Thyroid gland (tissue), 4 donors: ENCODE measurements at regions not wholly inside any gene's neighbourhood (a gene's known extent, or its start where the extent isn't known, plus 50 kb on each side); places are given as distances from the start of the nearest gene placed in this dataset.
"Not testable (repeated sequence)": the region's sequence is repeated elsewhere in the genome, so short reads cannot be mapped to it uniquely, and the experiment has no call there.

Experiments used
- DNase-seq, 2 donors: peaks; one replicate each; pipeline ENCODE4 v3.0.0-alpha.2; 2019
- H3K27ac ChIP-seq, 3 donors: fragments of 200-600 bp; sonication (generic); 1 replicate in 2 of 3; 2 replicates in 1 of 3; pipeline ENCODE4 v1.5.1; 2016 to 2019; ENCODE audit warnings: mild to moderate bottlenecking in 1 of 3, moderate library complexity in 1 of 3
- H3K27me3 ChIP-seq: fragments of 200-600 bp; sonication (generic); one replicate; pipeline ENCODE4 v1.5.1; 2019
- H3K36me3 ChIP-seq, 2 donors: fragments of 200-600 bp; sonication (generic); one replicate each; pipeline ENCODE4 v1.5.1; 2016 to 2019
- H3K4me1 ChIP-seq, 2 donors: fragments of 200-600 bp; sonication (generic); one replicate each; pipeline ENCODE4 v1.5.1; 2017 to 2019
- H3K4me3 ChIP-seq, 3 donors: fragments of 200-600 bp; sonication (generic); replicated peaks in 1 of 3; 1 replicate in 2 of 3; 2 replicates in 1 of 3; pipeline ENCODE4 v1.5.1; 2016; ENCODE audit warnings: mild to moderate bottlenecking in 1 of 3
- H3K9me3 ChIP-seq: fragments of 200-600 bp; sonication (generic); one replicate; pipeline ENCODE4 v1.5.1; 2017
- CTCF ChIP-seq, 6 experiments: fragments of 200-600 bp in 3 of 6; fragments of 450-650 bp in 3 of 6; sonication (generic) in 3 of 6; IDR thresholded peaks; one replicate each; pipeline ENCODE4 v1.5.1; 2016 to 2019; ENCODE audit warnings: antibody characterized with exemption in 6 of 6, mild to moderate bottlenecking in 2 of 6, inconsistent platforms in 1 of 6, moderate library complexity in 1 of 6
- POLR2A ChIP-seq, 2 donors: fragments of 450-650 bp; IDR thresholded peaks; one replicate each; pipeline ENCODE4 v1.6.1; 2017; ENCODE audit warnings: antibody characterized with exemption in 2 of 2, mild to moderate bottlenecking in 2 of 2, moderate library complexity in 1 of 2
- WGBS, 2 donors: methylation state at CpG; one replicate each; pipeline ENCODE4 v1.1.5; 2017; 5-methylcytosine and 5-hydroxymethylcytosine counted together
- intact Hi-C: fragments of 100-400 bp; cut with DNase I; formaldehyde crosslinking; loops from one replicate; pipeline ENCODE4 v1.15.1; 2023

GRCh38 chr2:57698392-57698791, 348.2 kb upstream of the VRK2 start:
- H3K27me3 ChIP-seq, result no peaks in the 10 kb centered on the region
- 56 to 76% methylated on average over 1 of the region's 1 CpG for WGBS, 2 donors
- H3K4me1 ChIP-seq, result no peaks in the 10 kb centered on the region
- no peak for TF ChIP-seq POLR2A (IDR thresholded peaks at IDR 0.05)
- no peak for TF ChIP-seq CTCF (IDR thresholded peaks at IDR 0.05)
- DNase-seq, result no peak
- no peaks in the 10 kb centered on the region for H3K36me3 ChIP-seq
- intact Hi-C loops, result no loop called here
- no peaks in the 10 kb centered on the region for H3K9me3 ChIP-seq
- H3K27ac ChIP-seq, result no peak overlapping the region
- H3K4me3 ChIP-seq, result no peak overlapping the region

- WGBS, 2 donors, result 57 to 64% methylated on average over 2 of the region's 2 CpGs
- Histone ChIP-seq H3K36me3 (no peaks in the 10 kb centered on the region), H3K9me3 (no peaks in the 10 kb centered on the region)
Observed at GRCh38 chr2:57698935-57699449, 347.6 kb upstream of the VRK2 start.

GRCh38 chr2:57701391-57701791, 345.2 kb upstream of the VRK2 start:
- H3K4me1 ChIP-seq, result no peaks in the 10 kb centered on the region
- no peaks in the 10 kb centered on the region for H3K27me3 ChIP-seq
- no peaks in the 10 kb centered on the region for H3K36me3 ChIP-seq
- no peak overlapping the region for H3K4me3 ChIP-seq
- DNase-seq, result no peak
- no peak overlapping the region for H3K27ac ChIP-seq
- intact Hi-C loops, result no loop called here
- no peaks in the 10 kb centered on the region for H3K9me3 ChIP-seq
- WGBS, 2 donors, result 63 to 67% methylated on average over 5 of the region's 5 CpGs
- TF ChIP-seq POLR2A (IDR thresholded peaks at IDR 0.05) (no peak), CTCF (IDR thresholded peaks at IDR 0.05) (no peak)

More at GRCh38 chr2:57698935-57699449, 347.6 kb upstream of the VRK2 start:
- TF ChIP-seq POLR2A (IDR thresholded peaks at IDR 0.05), result no peak
- TF ChIP-seq CTCF (IDR thresholded peaks at IDR 0.05), result no peak
- DNase-seq, result no peak
- H3K4me3 ChIP-seq, result no peak overlapping the region
- H3K4me1 ChIP-seq, result no peaks in the 10 kb centered on the region
- intact Hi-C loops, result no loop called here
- no peaks in the 10 kb centered on the region for H3K27me3 ChIP-seq
- H3K27ac ChIP-seq, result no peak overlapping the region

GRCh38 chr2:57703407-57703806, 343.2 kb upstream of the VRK2 start:
- 76 to 80% methylated on average over 3 of the region's 3 CpGs for WGBS, 2 donors
- no peaks in the 10 kb centered on the region for H3K36me3 ChIP-seq
- no peak overlapping the region for H3K27ac ChIP-seq
- intact Hi-C loops, result no loop called here
- DNase-seq, result no peak
- H3K4me3 ChIP-seq, result no peak overlapping the region
- H3K4me1 ChIP-seq, result no peaks in the 10 kb centered on the region
- TF ChIP-seq POLR2A (IDR thresholded peaks at IDR 0.05) (no peak), CTCF (IDR thresholded peaks at IDR 0.05) (no peak)
- H3K27me3 ChIP-seq, result no peaks in the 10 kb centered on the region
- no peaks in the 10 kb centered on the region for H3K9me3 ChIP-seq

GRCh38 chr2:57707794-57708193, 338.8 kb upstream of the VRK2 start:
- H3K4me1 ChIP-seq, H3K27ac ChIP-seq, intact Hi-C loops, H3K27me3 ChIP-seq, DNase-seq, H3K4me3 ChIP-seq, H3K36me3 ChIP-seq, H3K9me3 ChIP-seq: not testable (repeated sequence)
- WGBS, 2 donors, result 84 to 90% methylated on average over 8 of the region's 8 CpGs

- no peak for TF ChIP-seq POLR2A (IDR thresholded peaks at IDR 0.05)
- TF ChIP-seq CTCF (IDR thresholded peaks at IDR 0.05), result no peak
- 76 to 82% methylated on average over 1 of the region's 1 CpG for WGBS, 2 donors
- intact Hi-C loops, result no loop called here
Observed at GRCh38 chr2:57711991-57712390, 334.6 kb upstream of the VRK2 start.

More at GRCh38 chr2:57711991-57712390, 334.6 kb upstream of the VRK2 start:
- Histone ChIP-seq H3K27me3 (no peaks in the 10 kb centered on the region), H3K4me3 (no peak overlapping the region), H3K4me1 (no peaks in the 10 kb centered on the region), H3K27ac (no peak overlapping the region), H3K36me3 (no peaks in the 10 kb centered on the region), H3K9me3 (no peaks in the 10 kb centered on the region)
- DNase-seq, result no peak
